GM18511 (cell line): ENCODE measurements at regions not wholly inside any gene's neighbourhood (a gene's known extent, or its start where the extent isn't known, plus 50 kb on each side); places are given as distances from the start of the nearest gene placed in this dataset.

Source experiments
- ATAC-seq: cut with Tn5 transposase; IDR thresholded peaks from one replicate; pipeline ENCODE4 v1.9.1; 2021; ENCODE audit warnings: mild to moderate bottlenecking, moderate library complexity; ENCODE audit not compliant: unreplicated experiment

GRCh38 chr3:72411843-72412242 lies 436.4 kb downstream of the SHQ1 start:
- no peak for ATAC-seq

- no peak for ATAC-seq
Measured at GRCh38 chr3:72411126-72411525, 437.1 kb downstream of the SHQ1 start.

- ATAC-seq, result no peak
Measured at GRCh38 chr3:72408983-72409779, 439.1 kb downstream of the SHQ1 start.

GRCh38 chr3:72407766-72408165 lies 440.5 kb downstream of the SHQ1 start:
- ATAC-seq, result no peak

- no peak for ATAC-seq
Measured at GRCh38 chr3:72405943-72406566, 442.2 kb downstream of the SHQ1 start.

- ATAC-seq, result no peak
Measured at GRCh38 chr3:72401005-72401545, 447.2 kb downstream of the SHQ1 start.

GRCh38 chr3:72398781-72399180 lies 449.5 kb downstream of the SHQ1 start:
- ATAC-seq, result no peak

- no peak for ATAC-seq
Measured at GRCh38 chr3:72397586-72397985, 450.7 kb downstream of the SHQ1 start.

GRCh38 chr3:72396899-72397298 lies 451.3 kb downstream of the SHQ1 start:
- no peak for ATAC-seq

- ATAC-seq, result no peak
Measured at GRCh38 chr3:72395776-72396311, 452.4 kb downstream of the SHQ1 start.

- no peak for ATAC-seq
Measured at GRCh38 chr3:72393455-72393854, 454.8 kb downstream of the SHQ1 start.

- no peak for ATAC-seq
Measured at GRCh38 chr3:72391659-72392058, 456.6 kb downstream of the SHQ1 start.

- no peak for ATAC-seq
Measured at GRCh38 chr3:72390841-72391240, 457.4 kb downstream of the SHQ1 start.

- ATAC-seq, result no peak
Measured at GRCh38 chr3:72388644-72389043, 459.6 kb downstream of the SHQ1 start.

- ATAC-seq, result no peak
Measured at GRCh38 chr3:72388117-72388516, 460.1 kb downstream of the SHQ1 start.

GRCh38 chr3:72386327-72387000 lies 461.8 kb downstream of the SHQ1 start:
- no peak for ATAC-seq

- ATAC-seq, result no peak
Measured at GRCh38 chr3:72385167-72385566, 463.1 kb downstream of the SHQ1 start.

GRCh38 chr3:72384602-72385001 lies 463.6 kb downstream of the SHQ1 start:
- peak; percentile 56 for ATAC-seq

GRCh38 chr3:72383883-72384282 lies 464.4 kb downstream of the SHQ1 start:
- no peak for ATAC-seq

- no peak for ATAC-seq
Measured at GRCh38 chr3:72383230-72383629, 465.0 kb downstream of the SHQ1 start.

GRCh38 chr3:72382460-72382859 lies 465.8 kb downstream of the SHQ1 start:
- ATAC-seq, result no peak
